Hepatic stellate cell (primary cell): ENCODE measurements at regions not wholly inside any gene's neighbourhood (a gene's known extent, or its start where the extent isn't known, plus 50 kb on each side); places are given as distances from the start of the nearest gene placed in this dataset.
A peak's percentile ranks its signal among the peaks of the same experiment; 100 is the strongest.

Source experiments
- DNase-seq: peaks from one replicate; pipeline ENCODE4 v3.0.0; 2011; ENCODE audit warnings: low spot score

DNA sequence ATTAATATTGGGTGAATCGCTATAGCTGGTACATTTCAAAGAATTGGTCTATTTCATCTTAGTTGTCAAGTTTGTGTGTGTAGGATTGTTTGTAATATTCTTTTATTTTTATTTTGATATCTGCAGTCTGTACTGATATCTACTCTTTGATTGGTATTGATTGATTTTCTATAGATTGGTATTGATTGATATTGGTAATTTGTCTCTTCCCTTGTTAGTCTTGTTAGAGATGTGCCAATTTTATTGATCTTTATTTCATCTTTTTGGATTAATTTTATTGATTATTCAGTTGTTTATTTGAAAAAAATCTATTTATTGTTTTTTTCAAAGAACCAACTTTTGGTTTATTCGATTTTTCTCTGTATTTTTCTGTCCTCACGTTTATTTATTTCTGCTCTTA is 61.4 kb downstream of the TM2D3 start:
- DNase-seq = no peak

DNA sequence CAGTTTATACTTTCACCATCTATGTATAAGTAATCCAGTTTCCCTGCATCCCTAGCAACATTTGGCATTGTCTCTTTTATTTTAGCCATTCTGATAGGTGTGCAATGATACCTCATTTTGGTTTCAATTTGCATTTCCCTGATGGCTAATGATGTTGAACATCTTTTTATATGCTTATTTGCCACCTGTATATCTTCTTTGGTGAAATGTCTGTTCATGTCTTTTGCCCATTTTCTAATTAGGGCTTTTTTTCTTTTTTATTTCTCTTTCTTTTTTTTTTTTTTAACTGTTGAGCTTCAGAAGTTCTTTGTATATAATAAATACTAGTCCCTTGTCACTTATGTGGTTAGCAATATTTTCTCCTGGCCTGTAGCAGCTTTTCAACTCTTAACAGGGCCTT is 68.9 kb downstream of the TM2D3 start:
- DNase-seq = no peak

DNA sequence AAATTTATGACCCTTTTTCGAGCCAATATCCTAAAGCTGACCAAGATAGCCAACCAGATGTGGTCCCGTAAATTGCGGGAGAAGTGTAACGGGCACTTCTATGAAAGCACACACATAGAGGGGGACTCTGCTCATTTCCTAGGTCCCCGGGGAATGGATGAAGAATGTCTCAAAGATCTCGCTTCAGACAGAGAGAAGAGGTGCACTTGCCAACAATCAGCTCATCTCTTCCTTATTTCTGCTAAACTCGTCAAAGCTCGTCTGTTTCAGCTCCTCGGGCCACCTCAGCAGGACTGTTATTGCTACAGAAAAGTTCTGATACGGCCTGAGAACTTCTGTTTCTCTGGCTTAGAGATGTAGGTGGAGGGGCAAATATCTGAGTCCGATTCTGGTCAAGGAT is 71.8 kb downstream of the TM2D3 start:
- DNase-seq = no peak

DNA sequence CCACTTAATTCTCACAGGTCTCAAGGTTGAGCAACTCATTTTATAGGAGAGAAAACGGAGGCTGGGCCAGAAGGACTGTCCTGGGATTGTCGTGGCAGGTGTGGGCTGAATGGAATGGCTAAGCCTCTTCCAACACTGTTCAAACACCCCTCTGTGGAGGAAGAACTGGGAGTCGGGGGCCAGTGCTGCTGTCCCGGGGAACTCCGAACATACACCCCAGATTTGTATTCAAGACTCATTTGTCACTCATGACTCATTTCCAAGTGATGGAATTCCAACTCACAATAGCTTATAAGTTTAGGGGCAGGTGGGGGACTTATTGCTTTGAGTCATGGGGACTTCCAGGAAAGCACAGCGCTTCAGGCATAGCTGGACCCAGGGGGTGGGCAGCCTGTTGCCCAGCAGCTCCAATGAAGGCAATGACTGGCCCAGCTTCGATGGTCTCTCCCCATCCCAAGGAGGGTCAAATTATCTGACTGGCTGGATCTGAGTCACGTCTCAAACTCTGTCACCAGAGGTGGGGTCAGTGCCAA is 72.5 kb downstream of the TM2D3 start:
- no peak for DNase-seq

DNA sequence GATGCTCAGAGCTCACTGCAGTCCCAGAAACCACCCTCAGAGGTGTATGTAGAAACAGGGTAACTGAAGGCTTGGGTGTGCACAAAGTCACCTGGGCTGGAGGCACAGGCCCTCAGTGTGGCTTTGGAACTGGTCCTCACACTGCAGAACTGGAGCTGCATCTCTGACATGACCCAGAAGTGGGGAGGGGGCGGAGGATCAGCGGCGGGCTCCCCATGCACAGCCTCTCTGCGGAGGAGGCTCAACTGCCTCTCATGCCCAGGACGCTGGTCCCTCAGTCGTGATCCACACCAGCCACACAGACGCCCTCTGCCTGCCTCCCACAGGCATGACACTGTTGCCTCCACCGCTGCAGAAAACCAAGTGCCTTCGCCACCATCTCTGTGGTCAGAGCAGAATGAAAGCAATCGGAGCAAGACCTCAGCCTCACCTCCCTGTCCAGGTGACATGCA is 73.7 kb downstream of the TM2D3 start:
- no peak for DNase-seq

DNA sequence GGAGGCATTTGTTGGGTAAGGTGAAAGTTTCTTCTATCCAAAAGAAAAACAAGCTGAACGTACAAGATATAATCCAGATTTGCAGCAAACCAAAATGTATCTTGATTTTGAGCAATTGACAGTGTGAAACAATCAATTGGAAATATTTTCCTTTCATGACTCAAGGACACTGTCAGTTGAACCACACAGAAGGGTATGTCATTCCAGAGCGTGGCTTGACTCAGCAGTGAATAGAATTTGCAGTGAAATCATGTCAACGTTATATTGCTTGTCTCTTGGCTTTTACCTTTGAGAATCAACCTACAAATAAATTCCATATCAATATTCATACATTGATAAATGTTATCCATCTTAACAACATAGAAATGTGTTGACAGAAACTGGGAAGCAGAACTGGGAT is 78.2 kb downstream of the TM2D3 start:
- no peak for DNase-seq

DNA sequence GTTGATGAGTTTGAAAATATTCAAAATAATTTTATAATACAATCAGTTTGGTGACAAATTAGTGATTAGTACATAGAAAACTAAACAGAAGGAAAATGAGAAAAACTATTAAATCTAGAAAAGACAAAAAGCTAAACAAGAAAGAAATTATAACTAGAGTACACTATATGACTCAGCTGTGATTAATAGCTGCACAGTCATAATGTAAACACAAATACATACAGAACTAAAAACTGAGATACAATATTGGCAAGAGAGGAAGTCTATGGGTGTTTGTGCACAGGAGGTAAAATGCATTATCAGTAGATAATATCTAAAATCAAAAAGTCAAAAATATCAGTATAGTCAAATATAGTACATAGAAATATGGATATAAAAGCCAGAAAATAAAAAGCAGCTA is 80.7 kb upstream of the PCSK6 start:
- no peak for DNase-seq

DNA sequence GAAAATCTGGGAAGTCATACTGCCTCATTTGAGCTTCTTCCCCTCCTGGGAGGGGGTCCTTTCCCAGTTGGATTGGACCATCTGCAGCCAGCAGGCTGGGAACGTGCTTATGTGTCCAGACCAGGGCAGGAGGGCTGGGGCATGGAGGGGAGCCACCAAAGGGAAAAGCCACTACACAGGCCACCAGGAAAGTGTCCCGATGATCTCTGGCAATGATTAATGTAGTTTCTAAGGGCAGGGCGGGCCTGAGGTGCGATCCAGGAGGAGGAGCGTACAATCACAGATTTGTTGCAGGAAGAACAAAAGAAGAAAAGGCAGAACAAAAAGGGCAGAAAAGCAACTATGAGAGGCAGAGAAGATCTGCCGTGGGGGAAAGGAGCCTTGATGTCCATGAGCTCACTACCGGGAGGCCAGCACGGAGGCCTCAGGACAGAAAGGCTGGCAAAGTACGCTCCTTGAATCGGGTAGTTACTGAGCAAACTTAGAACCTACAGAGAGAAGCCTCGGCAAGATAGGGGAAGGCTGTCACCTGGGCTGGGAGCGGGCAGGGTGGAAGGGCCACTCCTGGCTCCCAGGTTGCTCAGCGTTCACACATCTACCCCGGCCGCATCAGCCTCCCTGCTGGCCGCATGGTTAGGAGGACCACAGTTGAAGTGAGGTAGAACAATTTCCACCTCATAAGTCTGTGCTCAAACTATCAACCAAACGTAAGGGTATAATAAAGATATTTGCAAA is 79.5 kb upstream of the PCSK6 start:
- no peak for DNase-seq

DNA sequence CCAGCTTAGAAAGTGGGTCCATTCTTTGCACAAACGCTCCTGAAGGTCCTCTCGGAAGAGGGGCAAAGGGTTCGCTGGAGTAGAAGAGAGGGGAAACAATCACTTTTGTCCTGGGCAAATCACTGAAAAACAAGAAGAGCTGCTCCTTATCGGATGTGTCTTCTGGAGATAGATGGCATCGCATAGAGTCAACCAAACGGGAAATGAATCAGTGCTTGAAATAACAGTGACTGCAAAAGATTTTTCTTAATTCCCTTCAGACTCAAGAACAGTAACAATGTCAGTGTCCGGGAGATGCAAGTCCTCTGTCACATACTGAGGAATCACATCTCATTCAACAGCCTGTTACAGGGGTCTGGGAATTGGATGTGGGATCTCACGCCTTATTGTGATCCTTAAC is 78.8 kb upstream of the PCSK6 start:
- peak; percentile 24 for DNase-seq

DNA sequence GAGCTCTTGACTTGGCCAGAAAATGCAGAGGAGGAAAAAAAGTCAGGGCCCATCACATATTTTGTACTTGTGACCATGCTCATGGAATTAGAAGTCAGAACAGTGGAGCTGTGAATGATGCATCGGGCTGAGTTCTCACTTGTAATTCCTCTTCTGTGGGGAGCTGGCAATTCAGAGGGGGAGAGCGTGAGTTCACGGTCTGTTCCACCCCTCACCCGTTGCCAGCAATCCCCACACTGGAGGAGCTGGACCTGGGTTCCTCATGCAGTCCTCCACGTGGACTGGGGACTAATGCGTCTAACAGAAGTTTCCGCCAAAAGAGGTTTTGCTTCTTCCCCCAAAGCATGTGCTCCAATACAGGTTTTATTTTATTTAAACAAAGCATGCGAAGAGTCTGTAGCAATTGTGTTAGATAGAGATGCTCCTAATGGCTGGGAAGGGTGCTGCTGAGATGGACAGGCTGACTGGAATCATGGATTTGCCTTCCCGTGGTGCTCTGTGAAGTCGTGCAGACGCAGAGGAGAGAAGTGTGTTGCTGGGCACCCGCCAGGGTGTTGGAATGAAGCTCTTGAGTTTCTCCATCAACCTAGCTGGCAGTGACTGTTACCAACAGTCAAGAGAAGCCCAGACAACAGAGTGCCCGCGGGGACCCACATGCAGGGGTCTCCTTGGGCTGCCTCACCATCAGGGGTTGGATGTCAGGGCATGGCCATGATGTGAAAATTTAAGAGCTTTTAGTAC is 77.4 kb upstream of the PCSK6 start:
- DNase-seq = no peak

DNA sequence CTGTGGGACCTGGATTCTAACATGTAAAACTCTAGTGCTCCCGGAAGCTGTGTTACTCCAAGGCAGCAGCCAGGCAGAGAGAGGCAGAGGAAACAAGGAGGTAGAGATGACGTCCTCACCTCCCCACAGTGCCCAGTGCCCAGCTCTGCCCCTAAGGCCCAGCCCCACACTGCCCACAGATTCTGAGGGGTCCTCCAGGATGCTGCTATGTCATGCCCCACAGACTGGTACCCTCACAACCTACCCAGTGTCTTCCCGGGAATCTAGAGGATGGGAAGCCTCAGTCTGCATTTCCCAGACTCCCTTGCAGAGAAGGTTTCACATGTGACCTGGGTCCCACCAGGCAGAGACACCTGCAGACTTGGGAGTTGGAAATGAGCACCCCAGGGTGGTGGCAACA is 75.9 kb upstream of the PCSK6 start:
- no peak for DNase-seq

DNA sequence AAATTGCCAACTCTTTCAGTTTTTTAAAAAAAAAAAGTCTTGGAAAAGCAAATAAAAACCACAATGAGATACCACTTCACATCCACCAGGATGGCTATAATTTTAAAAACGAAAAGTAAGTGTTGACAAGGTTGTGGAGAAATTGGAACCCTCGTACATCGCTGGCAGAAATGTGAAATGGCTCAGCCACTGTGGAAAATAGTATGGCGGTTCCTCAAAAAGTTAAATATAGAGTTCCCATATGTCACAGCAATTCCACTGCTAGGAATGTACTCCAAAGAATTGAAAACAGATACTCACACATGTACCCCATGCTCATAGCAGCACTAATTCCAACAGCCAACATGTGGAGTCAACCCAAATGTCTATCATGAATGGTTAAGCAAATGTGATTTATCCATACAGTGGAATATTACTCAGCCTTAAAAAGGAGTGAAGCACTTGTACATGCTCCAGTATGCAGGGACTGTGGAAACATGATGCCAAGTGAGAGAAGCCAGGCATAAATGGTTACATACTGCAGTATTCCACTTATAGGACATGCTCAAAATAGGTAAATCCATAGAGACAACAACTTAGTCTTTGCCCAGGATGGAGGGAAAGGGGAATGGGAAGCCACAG is 73.8 kb upstream of the PCSK6 start:
- no peak for DNase-seq

DNA sequence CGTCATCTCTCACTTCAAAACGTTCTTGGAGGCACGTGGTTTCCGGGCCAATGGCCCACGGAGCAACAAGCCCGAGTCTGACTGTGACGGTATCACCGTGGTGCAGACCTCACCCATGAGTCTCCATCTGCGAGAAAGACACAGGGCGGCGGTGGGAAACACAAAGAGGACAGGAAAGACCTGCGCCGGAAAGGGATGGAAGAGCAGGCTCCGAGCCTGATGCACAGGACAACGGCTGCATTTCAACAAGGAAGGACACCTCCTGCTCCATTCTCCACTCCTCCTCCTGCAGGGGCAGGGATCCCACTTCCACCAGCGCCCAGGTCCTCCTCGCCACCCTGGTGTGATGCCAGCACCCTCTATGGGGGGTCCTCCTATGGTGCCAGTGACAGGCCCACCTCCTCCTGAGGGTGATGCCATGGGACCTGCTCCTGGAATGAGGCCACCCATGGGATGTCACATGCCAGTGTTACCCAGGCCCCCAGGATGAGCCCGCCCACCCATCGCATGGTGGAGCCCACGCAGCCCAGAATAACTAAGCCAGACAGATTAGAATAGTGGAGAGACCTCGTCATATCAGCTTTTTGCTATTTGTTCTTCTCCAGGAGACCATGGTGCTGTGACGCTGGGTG is 73.0 kb upstream of the PCSK6 start:
- no peak for DNase-seq

DNA sequence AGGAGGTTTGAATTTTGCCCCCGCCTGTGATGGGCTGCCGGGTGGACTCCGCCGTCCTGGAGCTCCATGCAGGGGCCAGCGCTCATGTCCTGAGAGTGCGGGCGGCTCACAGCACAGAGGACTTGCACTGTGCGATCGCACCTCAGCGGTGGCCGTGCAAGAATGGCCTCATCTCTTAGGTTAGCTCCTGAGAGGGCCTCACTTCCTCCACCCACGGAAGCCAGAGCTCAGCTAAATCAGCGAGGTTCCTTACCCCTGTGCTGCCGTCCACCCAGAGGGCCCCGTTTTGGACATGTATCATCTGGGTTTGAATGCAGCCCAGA is 72.0 kb upstream of the PCSK6 start:
- DNase-seq = no peak

DNA sequence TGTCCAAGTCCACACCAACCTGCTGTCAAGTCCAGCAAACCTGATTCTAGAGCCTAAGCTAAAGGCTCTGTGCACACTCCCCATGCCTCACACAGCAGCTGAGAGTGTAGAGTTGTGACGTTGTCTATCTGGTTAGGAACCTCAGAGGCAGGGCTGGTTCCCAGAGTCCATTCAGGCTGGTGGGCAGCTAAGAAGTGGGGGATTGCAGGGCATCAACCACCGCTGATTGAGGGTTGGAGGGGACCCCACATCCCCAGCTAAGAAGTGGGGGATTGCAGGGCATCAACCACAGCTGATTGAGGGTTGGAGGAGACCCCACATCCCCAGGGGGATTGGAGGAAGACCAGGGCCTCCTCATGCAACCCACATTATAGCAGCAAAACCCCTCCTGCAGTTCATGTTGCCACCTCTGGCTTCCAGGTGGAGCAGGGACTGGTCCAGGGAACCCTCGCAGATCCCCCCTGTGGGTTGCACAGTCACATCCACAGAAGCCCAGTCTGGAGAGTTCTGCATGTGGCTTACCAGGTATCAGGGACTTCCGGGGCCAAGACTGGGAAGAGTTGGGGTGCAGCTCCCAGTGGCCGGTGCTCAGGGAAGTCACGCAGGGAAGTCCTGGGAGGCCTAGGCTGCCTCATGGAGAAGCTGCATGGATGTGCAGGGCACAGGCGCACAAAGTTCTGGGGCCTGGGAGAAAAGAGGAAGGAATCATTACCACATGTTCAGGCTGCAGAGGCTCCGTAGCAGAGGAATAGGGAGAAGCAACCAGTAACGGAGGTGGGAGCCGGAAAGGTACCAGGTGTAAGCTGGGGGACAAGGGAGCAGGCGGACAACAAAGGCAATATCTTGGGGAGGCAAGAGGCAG is 71.4 kb upstream of the PCSK6 start:
- no peak for DNase-seq

DNA sequence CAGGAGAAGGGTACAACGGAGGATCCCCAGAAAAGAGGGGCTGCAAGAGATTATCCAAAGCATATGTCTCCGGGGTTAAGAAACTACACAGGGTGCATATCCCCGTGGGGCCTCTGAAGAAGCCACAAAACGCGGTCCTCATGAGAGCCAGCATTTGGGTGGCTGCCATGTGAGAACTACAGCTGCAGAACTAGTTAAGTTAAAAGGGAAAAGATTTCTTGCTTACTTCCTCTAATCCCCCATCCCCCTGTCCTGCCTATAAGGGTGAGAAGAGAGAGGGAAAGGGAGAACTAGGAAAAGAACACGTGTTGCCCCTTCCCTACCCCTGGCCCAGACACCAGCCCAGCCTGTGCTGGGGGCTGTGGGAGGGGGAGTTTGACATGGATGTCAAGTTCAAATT is 70.4 kb upstream of the PCSK6 start:
- DNase-seq = no peak

DNA sequence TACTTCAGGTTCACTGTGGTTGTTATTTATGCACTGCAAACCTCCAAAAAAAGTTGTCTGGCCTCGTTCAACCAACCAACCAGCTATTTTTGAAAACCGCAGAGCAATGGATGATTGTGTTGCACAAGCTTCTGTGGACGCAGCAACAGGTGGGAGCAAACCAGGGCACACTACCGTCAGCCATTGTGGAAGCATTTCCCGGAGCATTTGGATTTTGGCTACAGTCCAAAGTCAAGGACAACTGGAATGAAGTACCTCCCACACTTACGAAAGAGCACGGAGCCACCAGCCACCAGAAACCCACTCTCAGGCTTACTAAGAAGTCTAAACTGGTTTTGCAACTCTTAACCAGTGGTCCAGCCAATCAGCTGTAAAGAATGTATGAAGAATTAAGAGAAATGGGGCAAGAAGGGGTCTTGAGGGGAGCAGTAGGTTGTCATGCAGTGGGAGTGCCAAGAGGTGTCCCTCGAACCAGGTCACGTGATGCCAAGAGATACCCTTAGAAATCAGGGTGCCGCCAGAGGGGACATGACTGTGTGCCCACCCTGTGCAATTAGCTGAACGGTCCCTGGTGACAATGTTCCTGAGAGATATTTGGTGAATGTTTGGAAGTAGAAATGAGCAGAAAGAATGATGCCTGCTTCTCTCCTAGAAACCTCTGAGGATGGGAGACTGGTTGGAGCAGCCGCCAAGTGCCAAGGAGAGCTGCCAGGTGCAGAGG is 68.9 kb upstream of the PCSK6 start:
- DNase-seq = no peak

DNA sequence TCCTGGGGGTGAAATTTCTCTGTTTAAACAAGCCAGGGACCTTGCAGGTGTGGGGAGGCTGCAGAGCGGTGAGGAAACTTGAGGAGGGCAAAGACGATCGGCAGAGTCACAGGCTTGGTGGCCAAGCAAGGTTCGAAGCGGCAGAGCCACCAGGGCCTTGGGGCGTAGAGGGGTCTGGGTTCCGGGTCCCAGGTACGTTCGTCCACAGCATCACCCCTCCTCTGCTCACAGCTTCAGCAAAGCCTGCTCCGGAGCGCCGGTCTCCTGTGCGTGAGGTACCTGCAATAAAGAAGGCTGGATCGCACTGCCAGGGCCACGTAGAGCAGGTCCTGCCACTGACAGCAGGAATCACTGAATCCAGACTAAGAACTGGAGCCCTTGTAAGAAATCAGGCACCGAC is 66.8 kb upstream of the PCSK6 start:
- no peak for DNase-seq

DNA sequence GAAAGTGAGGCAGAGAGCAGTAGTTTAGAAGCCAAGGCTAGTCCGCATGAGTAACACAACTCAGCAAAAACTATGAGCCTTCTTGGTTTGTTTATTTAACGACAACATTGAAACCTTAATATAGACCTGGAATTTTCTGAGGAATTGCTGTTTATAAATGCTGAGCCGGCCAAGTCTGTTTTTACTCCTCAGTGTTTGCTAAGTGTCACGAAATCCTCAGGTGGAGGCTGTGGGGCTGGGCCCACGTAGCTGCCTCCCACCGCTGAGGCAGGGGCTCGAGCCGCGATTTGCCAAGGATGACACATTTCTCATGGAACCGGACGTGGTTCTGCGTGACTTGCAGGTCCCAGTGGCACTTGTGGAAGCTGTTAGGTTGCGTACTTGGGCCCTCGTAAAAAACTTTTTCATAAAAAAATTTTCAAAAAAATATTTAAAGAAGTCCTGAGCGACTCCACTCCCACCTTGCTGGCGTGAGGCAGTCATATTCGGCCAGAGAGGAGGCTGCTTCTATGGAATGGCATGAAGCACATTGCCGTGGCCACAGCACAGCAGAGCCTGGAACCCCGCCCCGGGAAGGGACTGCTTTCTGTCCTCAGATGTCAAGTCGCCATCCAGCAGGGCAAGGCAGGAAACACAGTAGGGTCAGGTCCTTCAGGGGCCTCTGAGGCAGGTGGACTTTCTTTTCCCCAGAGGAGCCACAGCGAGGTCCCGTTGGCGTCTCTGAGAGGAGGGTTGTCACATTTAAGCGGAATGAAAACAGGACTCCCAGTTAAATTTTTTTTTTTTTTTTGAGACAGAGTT is 64.8 kb upstream of the PCSK6 start:
- DNase-seq = no peak
